Trophoblast cell (in vitro differentiated cells and primary cell): ENCODE measurements at regions not wholly inside any gene's neighbourhood (a gene's known extent, or its start where the extent isn't known, plus 50 kb on each side); places are given as distances from the start of the nearest gene placed in this dataset.

Experiments used
- DNase-seq, 2 donors: peaks; one replicate each; pipeline ENCODE4 v3.0.0-alpha.2; 2016
- H2AFZ ChIP-seq: 2 replicates; pipeline ENCODE4 v1.6.1; 2013; ENCODE audit warnings: low read length, moderate library complexity, mild to moderate bottlenecking; ENCODE audit not compliant: insufficient read depth, poor library complexity
- H2AK5ac ChIP-seq: 2 replicates; pipeline ENCODE4 v1.6.1; 2013; ENCODE audit warnings: mild to moderate bottlenecking, low read length
- H2BK120ac ChIP-seq: 2 replicates; pipeline ENCODE4 v1.6.1; 2013; ENCODE audit warnings: low read length, mild to moderate bottlenecking, moderate library complexity; ENCODE audit not compliant: insufficient read depth, poor library complexity
- H2BK12ac ChIP-seq: 2 replicates; pipeline ENCODE4 v1.6.1; 2013; ENCODE audit warnings: mild to moderate bottlenecking, low read length, moderate library complexity
- H2BK5ac ChIP-seq: 2 replicates; pipeline ENCODE4 v1.6.1; 2013; ENCODE audit warnings: low read length, low read depth, moderate library complexity, mild to moderate bottlenecking; ENCODE audit not compliant: poor library complexity
- H3K14ac ChIP-seq: 2 replicates; pipeline ENCODE4 v1.6.1; 2013; ENCODE audit warnings: mild to moderate bottlenecking, low read length
- H3K18ac ChIP-seq: 2 replicates; pipeline ENCODE4 v1.6.1; 2013; ENCODE audit warnings: mild to moderate bottlenecking, low read length
- H3K23ac ChIP-seq: 2 replicates; pipeline ENCODE4 v1.6.1; 2013; ENCODE audit warnings: low read length
- H3K27ac ChIP-seq: 2 replicates; pipeline ENCODE4 v1.5.1; 2013; ENCODE audit warnings: low read depth, mild to moderate bottlenecking, inconsistent platforms, low read length, moderate library complexity
- H3K27me3 ChIP-seq: 2 replicates; pipeline ENCODE4 v1.6.1; 2013; ENCODE audit warnings: inconsistent platforms, mild to moderate bottlenecking, low read length, moderate library complexity; ENCODE audit not compliant: insufficient read depth
- H3K36me3 ChIP-seq, 2 experiments: 1 replicate in 1 of 2; 2 replicates in 1 of 2; pipeline ENCODE4 v1.6.1; 2013; ENCODE audit warnings: low read length in 2 of 2, mild to moderate bottlenecking in 2 of 2, moderate library complexity in 1 of 2; ENCODE audit not compliant: insufficient read depth in 2 of 2, control insufficient read depth in 1 of 2
- H3K4ac ChIP-seq: 2 replicates; pipeline ENCODE4 v1.6.1; 2013; ENCODE audit warnings: low read depth, mild to moderate bottlenecking, low read length, moderate library complexity
- H3K4me1 ChIP-seq, 2 experiments: 1 replicate in 1 of 2; 2 replicates in 1 of 2; pipeline ENCODE4 v1.6.1; 2013; ENCODE audit warnings: low read length in 2 of 2, mild to moderate bottlenecking in 2 of 2, moderate library complexity in 1 of 2; ENCODE audit not compliant: insufficient read depth in 2 of 2, control insufficient read depth in 1 of 2
- H3K4me2 ChIP-seq: 2 replicates; pipeline ENCODE4 v1.6.1; 2013; ENCODE audit warnings: inconsistent platforms, mild to moderate bottlenecking, low read length, moderate library complexity
- H3K4me3 ChIP-seq: 2 replicates; pipeline ENCODE4 v1.5.1; 2013; ENCODE audit warnings: mild to moderate bottlenecking, low read depth, low read length, inconsistent platforms
- H3K79me1 ChIP-seq: one replicate; pipeline ENCODE4 v1.6.1; 2013; ENCODE audit warnings: low read length
- H3K79me2 ChIP-seq: 2 replicates; pipeline ENCODE4 v1.6.1; 2013; ENCODE audit warnings: low read length, mild to moderate bottlenecking; ENCODE audit not compliant: control insufficient read depth, insufficient read depth, poor library complexity
- H3K9ac ChIP-seq: 2 replicates; pipeline ENCODE4 v1.6.1; 2013; ENCODE audit warnings: mild to moderate bottlenecking, low read length
- H3K9me3 ChIP-seq: 2 replicates; pipeline ENCODE4 v1.6.1; 2013; ENCODE audit warnings: low read depth, mild to moderate bottlenecking, control low read depth, inconsistent platforms, low read length; ENCODE audit not compliant: insufficient read depth
- H4K12ac ChIP-seq: 2 replicates; pipeline ENCODE4 v1.6.1; 2013; ENCODE audit warnings: low read depth, mild to moderate bottlenecking, low read length, moderate library complexity
- H4K8ac ChIP-seq: 2 replicates; pipeline ENCODE4 v1.6.1; 2013; ENCODE audit warnings: low read depth, mild to moderate bottlenecking, low read length, moderate library complexity
- H4K91ac ChIP-seq: one replicate; pipeline ENCODE4 v1.6.1; 2013; ENCODE audit warnings: low read depth, mild to moderate bottlenecking, low read length, moderate library complexity
- WGBS: extraction: QIAGEN DNeasy Blood & Tissue Kit; methylation state at CpG from one replicate; pipeline ENCODE4 v1.1.7; 2013; ENCODE audit warnings: missing lambda C conversion rate; ENCODE audit not compliant: insufficient read length, insufficient coverage; ENCODE audit errors: extremely low coverage; 5-methylcytosine and 5-hydroxymethylcytosine counted together

GRCh38 chr2:121944072-121944831 lies 188.8 kb downstream of the TSN start:
- no peaks in the 10 kb centered on the region for H3K79me2 ChIP-seq
- WGBS, result no CpG with 5 or more reads among the region's 7 CpGs
- no peaks in the 10 kb centered on the region for H3K9me3 ChIP-seq

GRCh38 chr2:121947674-121948073 lies 192.2 kb downstream of the TSN start:
- Histone ChIP-seq H3K27me3 (no peaks in the 10 kb centered on the region), H3K9me3 (no peaks in the 10 kb centered on the region), H3K4me1 (no peaks in the 10 kb centered on the region), H2BK120ac (no peak overlapping the region), H3K4ac (no peak overlapping the region), H3K23ac (no peak overlapping the region), H3K14ac (no peak overlapping the region), H2BK12ac (no peak overlapping the region), H4K12ac (no peak overlapping the region), H4K8ac (no peak overlapping the region), H3K27ac (no peak overlapping the region), H3K4me3 (no peak overlapping the region), H3K9ac (no peak overlapping the region), H2AFZ (no peak overlapping the region), H3K18ac (no peak overlapping the region), H3K79me2 (no peaks in the 10 kb centered on the region), H3K4me2 (no peak overlapping the region), H3K79me1 (no peaks in the 10 kb centered on the region), H3K36me3 (no peaks in the 10 kb centered on the region), H2AK5ac (no peak overlapping the region), H2BK5ac (no peak overlapping the region), H4K91ac (no peak overlapping the region)
- no peak for DNase-seq
- WGBS, result no CpG with 5 or more reads among the region's 7 CpGs

More at GRCh38 chr2:121944072-121944831, 188.8 kb downstream of the TSN start:
- no peak overlapping the region for H3K14ac ChIP-seq
- H2BK120ac ChIP-seq, result no peak overlapping the region
- H2BK5ac ChIP-seq, result no peak overlapping the region
- no peak overlapping the region for H4K91ac ChIP-seq
- H3K79me1 ChIP-seq, result no peaks in the 10 kb centered on the region
- peak; percentile 52 to 82 for DNase-seq
- no peak overlapping the region for H2BK12ac ChIP-seq
- no peak overlapping the region for H4K8ac ChIP-seq
- H3K4me3 ChIP-seq, result no peak overlapping the region
- H3K9ac ChIP-seq, result no peak overlapping the region
- H3K18ac ChIP-seq, result no peak overlapping the region
- H3K4me2 ChIP-seq, result no peak overlapping the region
- no peak overlapping the region for H3K23ac ChIP-seq
- H3K4ac ChIP-seq, result no peak overlapping the region
- H4K12ac ChIP-seq, result no peak overlapping the region
- H2AFZ ChIP-seq, result no peak overlapping the region
- H3K36me3 ChIP-seq, result no peaks in the 10 kb centered on the region
- H2AK5ac ChIP-seq, result no peak overlapping the region
- H3K27me3 ChIP-seq, result no peaks in the 10 kb centered on the region
- no peak overlapping the region for H3K27ac ChIP-seq
- no peaks in the 10 kb centered on the region for H3K4me1 ChIP-seq

GRCh38 chr2:121949271-121949670 lies 193.8 kb downstream of the TSN start:
- no peak overlapping the region for H2BK12ac ChIP-seq
- no peak overlapping the region for H4K12ac ChIP-seq
- no CpG with 5 or more reads among the region's 8 CpGs for WGBS

GRCh38 chr2:121955426-121955825 lies 200.0 kb downstream of the TSN start:
- no peak overlapping the region for H3K4ac ChIP-seq

More at GRCh38 chr2:121949271-121949670, 193.8 kb downstream of the TSN start:
- Histone ChIP-seq H3K27me3 (no peaks in the 10 kb centered on the region), H3K14ac (no peak overlapping the region), H3K27ac (no peak overlapping the region), H3K4me3 (no peak overlapping the region), H3K36me3 (no peaks in the 10 kb centered on the region), H3K79me1 (no peaks in the 10 kb centered on the region), H3K4me2 (no peak overlapping the region), H2AFZ (no peak overlapping the region), H3K4me1 (no peaks in the 10 kb centered on the region), H3K4ac (no peak overlapping the region), H4K91ac (no peak overlapping the region), H4K8ac (no peak overlapping the region), H3K9ac (no peak overlapping the region), H3K9me3 (no peaks in the 10 kb centered on the region), H3K18ac (no peak overlapping the region), H2BK120ac (no peak overlapping the region), H2BK5ac (no peak overlapping the region), H2AK5ac (no peak overlapping the region), H3K23ac (no peak overlapping the region), H3K79me2 (no peaks in the 10 kb centered on the region)
- DNase-seq, result no peak

More at GRCh38 chr2:121955426-121955825, 200.0 kb downstream of the TSN start:
- Histone ChIP-seq H3K27me3 (no peaks in the 10 kb centered on the region), H3K4me2 (no peak overlapping the region), H3K27ac (no peak overlapping the region), H3K9ac (no peak overlapping the region), H3K9me3 (no peaks in the 10 kb centered on the region), H2BK12ac (no peak overlapping the region), H4K91ac (no peak overlapping the region), H3K4me1 (no peaks in the 10 kb centered on the region), H3K23ac (no peak overlapping the region), H3K79me1 (no peaks in the 10 kb centered on the region), H3K18ac (no peak overlapping the region), H2AK5ac (no peak overlapping the region), H3K79me2 (no peaks in the 10 kb centered on the region), H2AFZ (no peak overlapping the region), H2BK120ac (no peak overlapping the region), H4K8ac (no peak overlapping the region), H2BK5ac (no peak overlapping the region), H3K36me3 (no peaks in the 10 kb centered on the region), H3K14ac (no peak overlapping the region), H3K4me3 (no peak overlapping the region), H4K12ac (no peak overlapping the region)
- no peak for DNase-seq
- no CpG with 5 or more reads among the region's 6 CpGs for WGBS
